Karpas-422 (cell line): ENCODE measurements at regions not wholly inside any gene's neighbourhood (a gene's known extent, or its start where the extent isn't known, plus 50 kb on each side); places are given as distances from the start of the nearest gene placed in this dataset.

ENCODE experiments used
- DNase-seq: peaks from one replicate; pipeline ENCODE4 v3.0.0-alpha.2; 2015
- H2AFZ ChIP-seq: fragments of 200-600 bp; sonication (generic); 2 replicates; pipeline ENCODE4 v1.6.1; 2014; ENCODE audit warnings: antibody characterized with exemption, low read length, mixed read lengths
- H3K27ac ChIP-seq: fragments of 200-600 bp; sonication (generic); 2 replicates; pipeline ENCODE4 v1.5.1; 2014; ENCODE audit warnings: mild to moderate bottlenecking, low read length, moderate library complexity
- H3K27me3 ChIP-seq: fragments of 200-600 bp; sonication (generic); 2 replicates; pipeline ENCODE4 v1.6.1; 2014; ENCODE audit warnings: low read length, mixed read lengths
- H3K36me3 ChIP-seq: fragments of 200-600 bp; sonication (generic); 2 replicates; pipeline ENCODE4 v1.6.1; 2014; ENCODE audit warnings: low read length, mixed read lengths; ENCODE audit not compliant: insufficient read depth
- H3K4me1 ChIP-seq: fragments of 200-600 bp; sonication (generic); 2 replicates; pipeline ENCODE4 v1.6.1; 2014; ENCODE audit warnings: mild to moderate bottlenecking, low read length, mixed read lengths
- H3K4me2 ChIP-seq: fragments of 200-600 bp; sonication (generic); 2 replicates; pipeline ENCODE4 v1.6.1; 2014; ENCODE audit warnings: low read length, low read depth, mild to moderate bottlenecking; ENCODE audit not compliant: poor library complexity, severe bottlenecking
- H3K4me3 ChIP-seq: fragments of 200-600 bp; sonication (generic); 2 replicates; pipeline ENCODE4 v1.5.1; 2014; ENCODE audit warnings: mild to moderate bottlenecking, antibody characterized with exemption, low read length, mixed read lengths
- H3K79me2 ChIP-seq: fragments of 200-600 bp; sonication (generic); 2 replicates; pipeline ENCODE4 v1.6.1; 2014; ENCODE audit warnings: mild to moderate bottlenecking, low read length, mixed read lengths
- H3K9ac ChIP-seq: fragments of 200-600 bp; sonication (generic); 2 replicates; pipeline ENCODE4 v1.6.0; 2014; ENCODE audit warnings: low read length
- H3K9me2 ChIP-seq: fragments of 200-600 bp; sonication (generic), shearing (Covaris generic); replicated peaks from 2 replicates; pipeline ENCODE4 v1.6.0; 2014; ENCODE audit warnings: mild to moderate bottlenecking, low read length, moderate library complexity; ENCODE audit not compliant: insufficient read depth
- H3K9me3 ChIP-seq: fragments of 300-700, 200-600 bp; sonication (generic); 2 replicates; pipeline ENCODE4 v1.6.1; 2014; ENCODE audit warnings: low read length, mixed read lengths
- H4K20me1 ChIP-seq: fragments of 200-600 bp; sonication (generic); 2 replicates; pipeline ENCODE4 v1.6.1; 2014; ENCODE audit warnings: mild to moderate bottlenecking, antibody characterized with exemption, low read length, low read depth; ENCODE audit not compliant: insufficient read depth

DNA sequence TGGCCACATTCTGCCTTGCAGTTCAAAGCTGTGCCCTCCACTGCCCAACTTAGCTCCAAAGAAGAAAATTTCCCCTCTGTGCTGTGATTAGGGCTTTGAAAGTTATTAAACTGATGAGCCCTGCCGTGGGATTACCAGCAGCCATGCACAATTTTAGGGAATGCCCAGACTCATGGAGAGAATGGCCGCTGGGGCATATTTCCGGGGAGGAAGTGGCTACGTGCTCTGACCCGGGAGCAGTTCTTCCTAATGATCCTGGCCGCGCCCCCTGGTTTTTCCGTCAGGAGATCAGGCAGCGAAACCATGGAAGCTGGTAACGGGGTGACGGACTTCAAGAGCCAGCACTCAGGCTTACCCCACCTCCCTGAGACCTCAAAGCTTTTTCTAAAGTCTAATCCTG is 365.5 kb upstream of the PFKP start:
- H3K9me3 ChIP-seq = no peaks in the 10 kb centered on the region
- H3K4me3 ChIP-seq = peak overlapping the region; percentile 10
- H3K27ac ChIP-seq = peak overlapping the region; percentile 93
- H2AFZ ChIP-seq = peak overlapping the region; percentile 19; the same call in 1 of the 2 replicates
- no peak for DNase-seq
- no peaks in the 10 kb centered on the region for H3K27me3 ChIP-seq
- H3K4me1 ChIP-seq = peaks cover 65% of the 10 kb centered on the region
- peak overlapping the region; percentile 59 for H3K9ac ChIP-seq
- H4K20me1 ChIP-seq = no peaks in the 10 kb centered on the region
- no peaks in the 10 kb centered on the region for H3K9me2 ChIP-seq
- H3K36me3 ChIP-seq = no peaks in the 10 kb centered on the region
- no peaks in the 10 kb centered on the region for H3K79me2 ChIP-seq
- H3K4me2 ChIP-seq = peak overlapping the region; percentile 63

DNA sequence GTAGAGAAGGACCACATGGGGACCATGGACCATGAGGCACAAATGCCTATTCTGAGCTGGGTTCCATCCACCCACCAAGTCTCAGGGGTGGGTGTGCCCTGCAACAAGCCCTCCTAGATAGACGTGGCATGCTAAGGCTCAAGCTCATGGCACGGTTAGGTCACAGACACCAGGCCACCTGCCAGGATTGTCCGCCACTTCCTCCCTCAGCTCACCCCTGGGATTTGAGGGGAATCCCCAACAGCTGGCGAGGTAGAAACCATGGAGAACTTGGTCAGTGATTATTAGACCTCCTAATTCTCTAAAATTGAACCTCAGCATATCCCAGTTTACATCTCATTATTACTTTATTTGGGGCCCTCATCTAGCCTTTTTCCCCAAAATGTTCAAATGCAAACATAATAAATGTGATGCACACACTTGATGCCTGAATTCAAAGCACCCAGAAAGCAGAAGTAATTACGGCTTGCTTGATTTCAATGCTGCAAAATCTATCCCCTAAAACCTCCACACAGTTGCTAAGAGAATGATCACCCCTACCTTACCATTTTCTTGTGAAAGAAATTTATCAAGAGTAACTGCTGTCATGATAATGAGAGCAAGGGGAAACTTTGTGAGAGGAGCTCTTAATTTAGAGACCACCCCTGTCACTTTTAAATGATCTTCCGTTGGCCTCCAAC is 366.6 kb upstream of the PFKP start:
- Histone ChIP-seq H2AFZ (no peak overlapping the region), H3K79me2 (no peaks in the 10 kb centered on the region), H3K36me3 (no peaks in the 10 kb centered on the region), H3K4me3 (peak overlapping the region; percentile 10; the same call in 1 of the 2 replicates), H3K9me2 (no peaks in the 10 kb centered on the region), H3K4me2 (peak overlapping the region; percentile 63), H3K9me3 (no peaks in the 10 kb centered on the region), H3K9ac (peak overlapping the region; percentile 59; the same call in 1 of the 2 replicates), H3K4me1 (peaks cover 65% of the 10 kb centered on the region), H3K27me3 (no peaks in the 10 kb centered on the region), H3K27ac (peak overlapping the region; percentile 93), H4K20me1 (no peaks in the 10 kb centered on the region)
- DNase-seq = peak; percentile 86

DNA sequence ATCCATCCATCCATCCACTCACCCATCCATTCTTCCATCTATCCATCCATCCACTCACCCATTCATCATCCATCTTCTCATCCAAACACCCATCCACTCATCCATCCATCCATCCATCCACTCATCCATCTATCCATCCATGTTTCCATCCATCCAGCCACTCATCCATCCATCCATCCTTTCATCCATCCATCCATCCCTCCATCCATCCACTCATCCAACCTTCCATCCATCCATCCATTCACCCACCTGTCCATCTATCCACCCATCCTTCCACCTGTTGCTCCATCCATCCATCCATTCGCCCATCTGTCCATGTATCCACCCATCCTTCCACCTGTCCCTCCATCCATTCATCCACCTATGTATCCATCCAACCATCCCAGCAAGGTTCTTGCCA is 378.4 kb upstream of the PFKP start:
- no peak overlapping the region for H3K9ac ChIP-seq
- no peak overlapping the region for H3K4me3 ChIP-seq
- no peak for DNase-seq
- H3K27me3 ChIP-seq = no peaks in the 10 kb centered on the region
- no peak overlapping the region for H3K27ac ChIP-seq
- no peaks in the 10 kb centered on the region for H4K20me1 ChIP-seq
- no peaks in the 10 kb centered on the region for H3K36me3 ChIP-seq
- H3K9me3 ChIP-seq = no peaks in the 10 kb centered on the region
- H3K79me2 ChIP-seq = no peaks in the 10 kb centered on the region
- peaks cover 12% of the 10 kb centered on the region for H3K4me1 ChIP-seq
- H2AFZ ChIP-seq = no peak overlapping the region
- H3K9me2 ChIP-seq = no peaks in the 10 kb centered on the region
- no peak overlapping the region for H3K4me2 ChIP-seq

DNA sequence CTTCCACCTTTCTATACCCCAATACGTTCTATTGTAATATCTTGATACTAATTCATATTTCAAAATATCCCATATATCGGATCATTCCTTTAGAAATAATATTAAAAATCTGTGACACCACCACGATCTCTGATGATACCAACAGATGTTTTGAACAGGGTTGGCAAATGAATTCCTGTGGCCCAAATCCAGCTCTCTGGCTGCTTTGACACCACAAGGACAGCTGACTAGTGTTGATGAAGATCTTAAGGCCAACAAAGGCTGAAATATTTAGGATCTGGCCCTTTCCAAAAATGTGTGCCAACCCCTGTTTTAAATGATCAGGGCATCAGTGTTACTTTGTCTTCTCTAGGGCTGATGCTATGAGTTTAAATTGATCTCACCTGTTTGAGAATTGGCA is 380.7 kb upstream of the PFKP start:
- H3K4me3 ChIP-seq = no peak overlapping the region
- no peaks in the 10 kb centered on the region for H3K9me2 ChIP-seq
- peaks cover 12% of the 10 kb centered on the region for H3K4me1 ChIP-seq
- no peaks in the 10 kb centered on the region for H3K79me2 ChIP-seq
- no peak overlapping the region for H3K9ac ChIP-seq
- no peak overlapping the region for H3K4me2 ChIP-seq
- no peak overlapping the region for H3K27ac ChIP-seq
- H4K20me1 ChIP-seq = no peaks in the 10 kb centered on the region
- DNase-seq = no peak
- no peaks in the 10 kb centered on the region for H3K36me3 ChIP-seq
- no peaks in the 10 kb centered on the region for H3K9me3 ChIP-seq
- no peak overlapping the region for H2AFZ ChIP-seq
- H3K27me3 ChIP-seq = no peaks in the 10 kb centered on the region

DNA sequence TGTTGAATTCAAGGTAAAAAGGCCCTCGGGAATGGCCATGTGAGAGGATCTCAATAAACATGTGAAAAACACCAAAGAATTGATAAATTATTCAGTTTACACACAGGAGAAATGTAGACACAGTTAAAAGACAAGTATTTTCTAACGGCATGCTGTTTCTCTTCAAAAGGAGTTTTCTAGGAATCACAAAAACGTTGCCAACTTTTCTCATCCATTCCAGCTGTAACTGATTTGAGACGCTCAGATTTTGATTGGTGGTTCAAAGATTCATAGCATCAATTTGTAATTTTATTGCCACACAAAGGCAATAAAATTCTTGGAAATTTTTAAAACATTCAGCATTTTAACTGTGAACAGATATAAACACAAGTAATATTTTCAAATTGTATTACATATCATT is 384.9 kb upstream of the PFKP start:
- H2AFZ ChIP-seq = no peak overlapping the region
- peaks cover 10% of the 10 kb centered on the region for H3K4me1 ChIP-seq
- no peaks in the 10 kb centered on the region for H4K20me1 ChIP-seq
- no peaks in the 10 kb centered on the region for H3K79me2 ChIP-seq
- no peaks in the 10 kb centered on the region for H3K9me3 ChIP-seq
- H3K36me3 ChIP-seq = no peaks in the 10 kb centered on the region
- no peaks in the 10 kb centered on the region for H3K9me2 ChIP-seq
- H3K4me3 ChIP-seq = no peak overlapping the region
- H3K27ac ChIP-seq = no peak overlapping the region
- H3K9ac ChIP-seq = no peak overlapping the region
- H3K27me3 ChIP-seq = 0 out of 2 replicates have a peak, but pooled peaks cover 2% of the 10 kb centered on the region
- no peak overlapping the region for H3K4me2 ChIP-seq
- DNase-seq = no peak

DNA sequence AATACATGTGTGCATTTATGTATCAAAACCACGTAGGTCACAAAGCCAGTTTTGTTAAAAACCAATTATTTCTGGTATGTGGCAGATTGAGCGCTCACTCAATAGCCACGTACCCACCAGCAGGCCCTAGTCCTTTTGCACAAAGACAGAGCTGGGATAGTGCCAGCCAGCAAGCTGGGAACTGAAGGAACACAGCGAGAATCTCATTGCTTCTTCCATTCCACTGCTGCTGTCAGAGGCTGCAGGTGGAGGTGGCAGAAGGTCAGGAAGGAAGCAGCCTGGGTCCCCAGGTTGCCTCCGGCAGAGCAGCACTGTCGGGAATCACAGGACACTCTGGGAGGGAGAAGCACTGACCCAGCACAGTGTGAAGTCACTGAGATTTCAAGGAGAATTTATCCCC is 385.5 kb upstream of the PFKP start:
- DNase-seq = no peak
- H3K27ac ChIP-seq = no peak overlapping the region
- H3K9ac ChIP-seq = no peak overlapping the region
- no peak overlapping the region for H3K4me2 ChIP-seq
- no peak overlapping the region for H2AFZ ChIP-seq
- no peaks in the 10 kb centered on the region for H3K36me3 ChIP-seq
- no peaks in the 10 kb centered on the region for H3K9me2 ChIP-seq
- H3K4me3 ChIP-seq = no peak overlapping the region
- H3K9me3 ChIP-seq = no peaks in the 10 kb centered on the region
- no peaks in the 10 kb centered on the region for H4K20me1 ChIP-seq
- H3K27me3 ChIP-seq = 0 out of 2 replicates have a peak, but pooled peaks cover 2% of the 10 kb centered on the region
- H3K79me2 ChIP-seq = no peaks in the 10 kb centered on the region
- peaks cover 4% of the 10 kb centered on the region for H3K4me1 ChIP-seq

DNA sequence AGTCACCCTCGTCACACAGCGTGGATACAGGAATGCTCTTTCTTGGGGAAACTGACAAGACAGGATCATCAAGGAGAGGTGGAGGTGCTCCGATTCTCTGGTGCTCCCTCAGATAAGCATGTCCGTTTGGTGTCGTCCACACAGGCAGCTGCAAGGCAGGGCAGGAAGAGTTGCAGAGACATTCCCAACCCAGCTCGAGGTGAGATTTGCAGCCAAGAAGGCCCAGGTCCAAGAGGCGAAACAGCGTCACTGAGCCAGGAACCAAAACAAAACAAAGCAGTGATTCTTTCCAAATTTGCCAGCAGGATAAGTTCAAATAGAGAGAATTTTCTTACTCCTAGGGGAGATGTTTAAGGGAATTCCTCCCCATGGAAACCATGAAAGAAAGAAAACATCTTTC is 386.5 kb upstream of the PFKP start:
- H3K9me3 ChIP-seq = no peaks in the 10 kb centered on the region
- H3K4me3 ChIP-seq = no peak overlapping the region
- no peak overlapping the region for H2AFZ ChIP-seq
- no peak overlapping the region for H3K27ac ChIP-seq
- no peak overlapping the region for H3K4me2 ChIP-seq
- no peak overlapping the region for H3K9ac ChIP-seq
- no peaks in the 10 kb centered on the region for H3K79me2 ChIP-seq
- H3K27me3 ChIP-seq = 0 out of 2 replicates have a peak, but pooled peaks cover 2% of the 10 kb centered on the region
- no peak for DNase-seq
- H4K20me1 ChIP-seq = no peaks in the 10 kb centered on the region
- no peaks in the 10 kb centered on the region for H3K9me2 ChIP-seq
- H3K4me1 ChIP-seq = peaks cover 4% of the 10 kb centered on the region
- no peaks in the 10 kb centered on the region for H3K36me3 ChIP-seq

DNA sequence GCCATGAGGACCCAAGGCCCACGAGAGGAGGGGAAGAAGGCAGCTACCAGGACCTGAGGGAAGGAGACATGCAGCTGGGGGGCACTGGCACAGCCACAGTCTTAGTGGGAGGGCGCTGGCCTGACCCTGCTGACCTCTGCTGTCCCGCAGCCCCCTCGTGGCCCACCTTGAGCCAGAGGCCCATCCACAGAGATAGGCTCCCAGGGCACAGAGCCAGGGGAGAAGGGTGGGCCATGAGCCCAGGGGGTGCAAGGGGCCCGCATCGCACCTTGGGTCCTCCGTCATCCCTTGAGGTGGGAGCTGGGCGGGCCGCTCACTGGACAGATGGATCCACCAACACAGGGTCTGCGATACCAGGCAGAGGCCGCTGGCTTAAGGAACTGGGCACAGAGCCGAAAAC is 387.7 kb upstream of the PFKP start:
- no peak overlapping the region for H2AFZ ChIP-seq
- no peak overlapping the region for H3K27ac ChIP-seq
- no peaks in the 10 kb centered on the region for H3K9me2 ChIP-seq
- 0 out of 2 replicates have a peak, but pooled peaks cover 2% of the 10 kb centered on the region for H3K27me3 ChIP-seq
- H3K4me3 ChIP-seq = no peak overlapping the region
- H4K20me1 ChIP-seq = no peaks in the 10 kb centered on the region
- no peaks in the 10 kb centered on the region for H3K79me2 ChIP-seq
- H3K36me3 ChIP-seq = no peaks in the 10 kb centered on the region
- H3K4me2 ChIP-seq = no peak overlapping the region
- no peaks in the 10 kb centered on the region for H3K9me3 ChIP-seq
- no peak for DNase-seq
- no peak overlapping the region for H3K9ac ChIP-seq
- peaks cover 4% of the 10 kb centered on the region for H3K4me1 ChIP-seq
